Neural cell (in vitro differentiated cells): ENCODE measurements at regions not wholly inside any gene's neighbourhood (a gene's known extent, or its start where the extent isn't known, plus 50 kb on each side); places are given as distances from the start of the nearest gene placed in this dataset.

Source experiments
- CTCF ChIP-seq: fragments of 450-650 bp; IDR thresholded peaks from 2 replicates; pipeline ENCODE4 v1.5.1; 2014; ENCODE audit warnings: antibody characterized with exemption, mild to moderate bottlenecking, moderate library complexity; ENCODE audit not compliant: poor library complexity, severe bottlenecking
- EP300 ChIP-seq: fragments of 450-650 bp; conservative IDR thresholded peaks from 2 replicates; pipeline ENCODE4 v1.6.1; 2014; ENCODE audit warnings: antibody characterized with exemption, mild to moderate bottlenecking, moderate library complexity; ENCODE audit not compliant: poor library complexity, severe bottlenecking
- RAD21 ChIP-seq: fragments of 450-650 bp; conservative IDR thresholded peaks from 2 replicates; pipeline ENCODE4 v1.6.1; 2014; ENCODE audit warnings: antibody characterized with exemption, mild to moderate bottlenecking, moderate library complexity

- TF ChIP-seq RAD21: no peak
- TF ChIP-seq CTCF: no peak
- no peak for TF ChIP-seq EP300
Observed at GRCh38 chr6:88502391-88502790, 336.2 kb upstream of the CNR1 start.
